ENCODE measurements at regions not wholly inside any gene's neighbourhood (a gene's known extent, or its start where the extent isn't known, plus 50 kb on each side); places are given as distances from the start of the nearest gene placed in this dataset.
"Not testable (repeated sequence)": the region's sequence is repeated elsewhere in the genome, so short reads cannot be mapped to it uniquely, and the experiment has no call there.

DNA sequence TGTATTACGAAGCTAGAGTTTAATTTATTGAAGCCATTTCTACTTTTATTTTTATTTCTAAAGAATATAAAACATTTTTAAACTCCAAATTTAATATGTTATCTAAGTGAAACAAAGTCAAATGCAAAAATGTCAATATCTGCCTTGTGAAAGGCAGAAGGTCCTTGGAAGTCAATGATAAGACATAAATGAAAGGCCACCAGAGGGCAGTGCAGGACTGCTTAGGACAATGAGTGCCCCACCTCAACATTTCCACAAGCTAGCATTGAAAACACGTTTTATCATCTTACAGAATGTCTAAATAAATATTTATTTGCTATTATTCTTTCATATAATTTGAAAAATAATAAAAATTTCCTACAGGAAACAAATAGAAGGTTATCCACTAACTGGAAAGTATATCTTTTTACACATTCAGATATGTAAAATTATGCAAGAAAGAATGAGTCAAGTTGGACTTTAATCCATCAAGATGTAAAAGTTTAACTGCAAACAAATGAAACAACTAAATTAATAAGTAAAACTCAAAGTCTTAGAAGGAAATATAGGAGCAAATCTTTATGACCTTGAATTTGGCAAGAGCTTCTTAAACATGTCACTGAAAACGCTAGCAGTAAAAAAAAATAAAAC lies 140.1 kb upstream of the FMN2 start:
- DNase-seq = peak; percentile 10

DNA sequence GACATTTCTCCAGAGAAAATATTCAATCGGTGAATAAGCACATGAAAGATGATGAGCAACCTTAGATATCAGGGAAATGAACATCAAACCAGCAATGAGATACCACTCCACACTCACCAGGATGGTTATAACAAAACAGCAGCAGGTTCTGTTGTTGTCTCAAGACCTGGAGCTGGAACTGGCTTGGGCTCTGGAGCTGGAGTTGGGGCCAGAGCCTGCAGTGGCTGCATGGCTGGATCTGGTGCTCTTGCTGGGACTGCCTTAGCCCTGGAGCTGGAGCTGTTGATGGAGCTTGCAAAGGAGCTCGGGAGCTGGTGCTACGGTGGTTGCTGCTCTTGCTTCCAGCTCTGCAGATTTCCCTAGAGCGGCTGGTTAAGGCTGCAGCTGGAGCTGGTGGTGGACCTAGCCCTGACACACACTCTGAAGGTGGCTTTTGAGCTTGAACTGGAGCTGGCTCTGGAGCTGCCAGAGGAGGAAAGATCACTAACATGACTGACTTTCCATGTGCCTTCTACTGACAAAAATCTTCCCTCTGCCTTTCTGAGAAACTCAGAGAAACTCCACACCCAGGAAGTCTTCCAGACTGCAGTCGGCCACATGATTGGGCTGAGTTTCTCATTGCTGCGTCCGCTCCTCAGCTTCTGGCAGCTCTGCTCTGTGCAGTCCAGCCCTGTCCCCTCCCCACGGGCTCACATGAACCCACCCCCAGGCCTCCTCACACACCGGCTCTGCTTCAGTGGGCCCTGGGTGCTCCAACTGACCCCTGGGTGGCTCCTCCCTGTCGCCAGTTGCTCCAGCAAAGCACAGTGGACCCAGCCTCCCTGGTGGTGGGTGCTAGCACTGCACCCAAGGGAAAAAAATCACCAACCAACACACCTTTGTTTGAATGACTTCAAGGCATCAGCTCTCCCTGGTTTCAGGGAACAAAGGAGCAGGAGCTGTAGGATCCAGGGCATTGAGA lies 139.1 kb upstream of the FMN2 start:
- DNase-seq = no peak

DNA sequence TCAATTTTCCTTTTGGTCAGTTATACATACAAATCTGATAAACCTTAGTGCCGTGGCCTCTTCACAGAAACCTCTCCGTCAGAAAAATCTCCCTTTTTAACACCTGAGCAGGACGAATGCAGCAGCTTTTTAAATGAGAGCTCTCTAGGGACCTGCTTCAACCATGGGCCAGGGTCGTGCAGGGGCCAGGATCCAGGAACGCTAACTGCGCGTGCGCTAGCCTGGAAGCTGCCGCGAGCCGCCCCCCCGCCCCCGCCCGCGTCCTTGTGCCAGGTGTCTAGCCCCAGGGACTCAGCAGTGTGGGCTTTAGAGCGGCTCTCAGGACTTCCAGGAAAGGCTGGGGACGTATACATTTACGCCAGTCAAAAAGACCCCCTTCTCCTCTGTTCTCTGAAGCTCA lies 136.8 kb upstream of the FMN2 start:
- no peak for DNase-seq

DNA sequence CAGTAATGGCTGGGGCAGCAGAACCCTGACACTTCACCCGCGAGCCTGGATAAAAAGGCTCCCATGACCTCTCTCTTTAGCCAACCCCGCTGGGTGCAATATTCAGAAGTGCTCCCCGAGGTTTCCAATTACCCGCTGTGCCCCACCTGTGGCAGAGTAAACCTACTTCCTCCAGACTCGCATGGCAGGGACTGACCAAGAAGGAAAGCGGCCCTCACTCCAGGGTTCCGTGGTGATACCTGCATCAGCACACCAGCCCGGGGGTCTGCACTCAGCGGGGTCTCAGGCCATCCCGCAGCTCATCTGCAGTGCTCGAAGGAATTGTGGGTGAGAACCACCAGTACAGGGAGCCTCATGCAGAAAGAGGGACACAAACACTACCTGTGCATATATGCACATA lies 136.3 kb upstream of the FMN2 start:
- DNase-seq = no peak

DNA sequence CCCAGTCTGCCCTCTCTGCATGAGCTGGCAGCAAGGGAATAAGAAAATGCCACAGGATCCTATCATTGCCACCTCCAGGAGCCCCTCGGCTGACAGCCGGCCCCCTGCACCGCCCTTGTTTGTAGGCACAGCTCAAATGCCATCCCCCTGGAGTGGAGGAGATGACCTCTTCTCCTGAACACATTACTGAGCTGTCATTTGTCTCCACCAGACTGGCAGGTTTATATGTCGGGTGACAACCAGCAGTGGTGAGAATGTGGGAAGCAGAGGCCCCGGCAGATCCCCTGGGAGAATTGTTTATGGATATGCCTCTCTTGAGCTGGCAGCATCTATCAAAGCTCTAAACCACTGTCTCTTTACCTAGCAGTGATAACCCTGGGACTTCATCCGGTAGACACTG lies 135.4 kb upstream of the FMN2 start:
- no peak for DNase-seq

DNA sequence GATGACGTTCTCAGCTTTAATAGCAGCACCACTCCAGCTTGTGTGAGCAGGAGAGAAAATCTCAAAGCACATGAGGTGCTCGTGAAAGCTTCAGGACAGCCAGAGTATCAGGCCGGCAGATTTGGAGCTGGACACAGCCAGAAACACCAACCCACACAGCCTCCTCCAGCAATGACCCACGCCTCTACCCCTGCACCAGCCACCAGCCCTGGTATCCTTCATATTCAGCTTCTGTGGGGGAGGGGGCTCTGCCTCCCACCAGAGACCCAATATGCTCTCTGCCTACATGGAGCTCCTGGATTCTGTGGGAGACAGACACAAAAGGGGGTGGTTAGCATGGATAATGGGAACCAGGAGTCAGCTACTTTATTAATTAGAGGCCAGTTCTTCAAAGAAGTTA lies 133.6 kb upstream of the FMN2 start:
- no peak for DNase-seq

DNA sequence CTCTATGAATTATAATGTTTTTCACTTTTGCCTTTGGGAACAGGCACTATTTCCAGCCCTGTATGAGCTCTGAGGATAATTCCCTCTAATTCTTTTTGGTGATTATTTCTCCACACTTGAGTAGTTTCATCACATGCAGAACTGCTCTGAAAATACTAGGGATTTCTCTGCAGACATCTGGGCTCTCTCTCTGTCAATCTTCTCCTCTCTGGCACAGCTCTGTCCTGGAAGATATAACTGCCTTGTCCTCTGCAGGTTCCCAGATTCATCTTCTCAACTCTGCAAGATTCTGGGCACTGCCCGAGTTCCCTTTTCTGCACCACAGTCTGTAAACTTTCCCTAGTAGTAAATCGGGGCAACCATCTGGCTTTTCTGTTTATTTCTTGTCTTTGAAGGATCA lies 131.3 kb upstream of the FMN2 start:
- DNase-seq = no peak

DNA sequence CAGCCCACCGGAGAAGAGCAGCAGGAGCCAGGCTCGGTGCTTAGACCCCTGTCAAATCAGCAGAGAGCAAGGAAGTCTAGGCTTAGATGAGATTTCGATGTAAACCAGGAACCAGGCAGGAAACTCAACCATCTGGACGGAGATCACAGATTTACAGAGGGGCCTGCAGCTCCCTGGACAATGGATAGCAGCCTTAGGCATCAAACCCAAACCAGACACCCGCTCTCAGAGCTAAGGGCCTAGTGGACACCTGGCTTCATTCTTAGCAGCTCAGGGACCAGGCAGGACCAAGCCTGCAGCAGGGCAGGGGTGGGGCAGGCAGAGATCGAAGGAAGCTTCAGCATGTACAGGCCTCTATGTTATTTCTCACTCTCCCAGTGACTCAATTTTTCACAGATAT lies 127.8 kb upstream of the FMN2 start:
- no peak for DNase-seq

DNA sequence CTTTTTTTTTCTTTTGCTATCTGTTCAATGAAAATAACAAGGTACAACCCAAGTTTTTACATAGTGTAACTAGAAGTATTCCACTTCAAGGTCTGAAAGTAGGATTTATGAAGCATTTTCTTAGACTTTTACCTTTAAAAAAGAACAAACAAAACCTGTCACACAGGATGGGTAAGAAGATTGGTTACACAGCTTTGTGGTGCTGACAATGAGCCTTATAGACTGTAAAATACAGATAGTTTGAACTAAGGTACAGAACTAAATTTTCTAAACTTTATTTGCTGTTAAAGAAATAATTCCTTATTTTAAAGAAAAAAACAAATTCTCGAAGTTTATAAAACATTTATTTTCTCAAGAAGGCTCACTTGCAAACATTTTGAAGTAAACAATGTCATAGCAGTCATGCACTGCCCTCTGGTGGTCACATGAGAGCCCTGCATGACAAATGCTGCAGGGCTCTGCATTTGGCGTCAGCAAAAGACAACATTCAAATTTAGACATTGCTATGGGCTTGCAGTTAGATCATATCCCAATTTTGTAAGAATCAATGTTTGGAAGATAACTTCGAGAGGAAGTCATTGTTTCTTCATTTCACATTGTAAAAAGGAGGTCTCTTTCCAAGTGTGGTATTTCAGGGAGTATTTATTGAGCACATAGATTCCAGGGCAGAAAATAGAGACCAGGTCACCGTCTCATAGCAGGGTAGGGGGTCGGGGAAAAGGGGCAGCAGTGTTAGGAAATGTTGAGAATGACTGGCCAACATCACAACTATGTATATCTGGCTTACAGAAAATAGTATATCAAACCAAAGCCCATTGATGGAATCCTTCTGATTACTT lies 115.3 kb upstream of the FMN2 start:
- DNase-seq = peak; percentile 13

DNA sequence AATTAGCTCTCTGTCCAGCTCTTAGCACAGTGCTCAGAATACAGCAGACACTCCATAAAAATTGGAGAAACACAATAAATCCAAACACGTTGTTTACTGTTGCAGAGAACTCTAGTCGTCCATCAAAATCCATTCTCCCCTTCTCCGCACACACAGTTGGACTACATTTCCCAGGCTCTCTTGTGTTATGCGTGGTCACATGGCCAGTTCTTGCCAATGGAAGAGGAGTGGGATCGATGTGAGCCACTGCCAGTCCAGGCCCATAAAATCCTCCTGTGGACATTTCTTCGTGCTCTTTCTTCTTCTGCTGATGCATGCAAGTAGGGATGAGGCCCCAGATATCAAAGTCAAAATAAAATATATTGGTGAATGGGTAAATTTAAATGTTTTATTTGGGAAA lies 114.3 kb upstream of the FMN2 start:
- DNase-seq = no peak

DNA sequence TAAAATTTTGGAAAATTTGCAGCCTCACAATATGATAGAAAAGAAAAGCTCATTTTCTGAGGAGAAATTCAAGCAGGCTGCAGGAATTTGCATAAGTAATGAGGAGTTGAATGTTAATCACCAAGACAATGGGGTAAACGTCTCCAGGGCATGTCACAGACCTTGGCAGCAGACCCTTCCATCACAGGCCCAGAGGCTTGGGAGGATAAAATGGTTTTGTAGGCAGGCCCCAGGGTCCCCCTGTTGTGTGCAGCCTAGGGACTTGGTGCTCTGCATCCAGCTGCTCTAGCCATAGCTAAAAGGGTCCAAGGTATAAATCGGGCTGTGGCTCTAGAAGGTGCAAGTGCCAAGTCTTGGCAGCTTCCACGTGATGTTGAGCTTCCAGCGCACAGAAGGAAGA lies 112.2 kb upstream of the FMN2 start:
- DNase-seq = no peak

DNA sequence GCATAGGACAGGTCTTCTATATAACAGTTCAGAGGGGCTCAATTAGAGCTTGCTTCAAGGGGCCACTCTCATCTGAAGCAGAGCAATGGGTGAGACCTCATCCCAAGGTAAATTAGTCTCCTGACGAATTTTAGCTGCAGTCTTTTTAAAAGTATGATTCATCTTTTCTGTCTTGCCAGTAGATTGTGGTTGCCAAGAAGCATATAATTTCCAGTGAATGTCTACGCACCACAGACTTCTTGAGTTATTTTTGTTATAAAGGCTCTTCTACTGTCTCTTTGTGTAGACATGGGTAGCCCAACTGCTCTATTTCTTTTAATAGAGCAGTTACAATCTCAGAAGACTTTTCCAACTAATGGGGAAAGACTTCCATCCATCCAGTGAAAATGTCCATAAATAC lies 108.9 kb upstream of the FMN2 start:
- DNase-seq = no peak

DNA sequence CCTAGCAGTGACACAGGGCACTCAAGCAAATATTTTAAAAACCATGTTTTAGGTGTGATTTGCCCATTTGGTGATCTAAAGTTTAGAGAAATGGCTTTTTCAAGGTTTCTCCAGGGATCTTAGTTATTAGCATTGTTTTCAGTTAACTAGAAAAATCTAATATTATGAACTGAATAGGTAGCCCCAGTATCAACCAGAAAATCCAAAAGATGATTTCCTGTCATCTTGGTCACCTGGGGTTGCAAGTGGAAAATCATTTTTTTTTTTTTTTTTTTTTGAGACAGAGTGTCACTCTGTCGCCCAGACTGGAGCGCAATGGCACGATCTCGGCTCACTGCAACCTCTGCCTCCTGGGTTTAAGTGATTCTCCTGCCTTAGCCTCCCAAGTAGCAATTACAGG lies 106.6 kb upstream of the FMN2 start:
- DNase-seq = no peak

DNA sequence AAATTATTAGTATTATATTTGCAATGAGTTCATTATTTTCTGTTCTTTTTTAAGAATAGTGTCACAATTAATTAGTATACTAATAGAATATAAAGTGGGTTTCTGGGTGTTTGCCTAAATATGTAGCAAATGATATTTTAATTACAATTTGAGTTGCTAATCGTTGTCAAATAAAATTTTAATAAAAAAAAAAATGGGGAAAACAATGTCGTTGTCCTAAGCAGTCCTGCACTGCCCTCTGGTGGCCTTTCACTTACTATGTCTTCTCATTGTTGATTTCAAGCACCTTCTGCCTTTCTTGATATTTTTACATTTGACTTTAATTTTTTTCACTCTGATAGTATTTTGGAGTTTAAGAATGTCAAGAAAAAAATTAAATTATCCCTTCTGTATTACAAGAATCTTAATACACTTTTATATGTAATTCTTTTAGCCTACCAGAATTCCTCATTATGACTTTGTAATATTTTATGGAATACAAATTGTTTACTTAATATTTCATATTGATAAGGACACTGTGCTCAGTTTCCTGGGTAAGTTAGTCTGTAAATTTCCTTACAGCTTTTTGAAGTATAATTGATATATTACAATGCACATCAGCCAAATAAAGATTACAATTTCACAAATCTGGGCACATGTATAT lies 104.5 kb upstream of the FMN2 start:
- DNase-seq = no peak

DNA sequence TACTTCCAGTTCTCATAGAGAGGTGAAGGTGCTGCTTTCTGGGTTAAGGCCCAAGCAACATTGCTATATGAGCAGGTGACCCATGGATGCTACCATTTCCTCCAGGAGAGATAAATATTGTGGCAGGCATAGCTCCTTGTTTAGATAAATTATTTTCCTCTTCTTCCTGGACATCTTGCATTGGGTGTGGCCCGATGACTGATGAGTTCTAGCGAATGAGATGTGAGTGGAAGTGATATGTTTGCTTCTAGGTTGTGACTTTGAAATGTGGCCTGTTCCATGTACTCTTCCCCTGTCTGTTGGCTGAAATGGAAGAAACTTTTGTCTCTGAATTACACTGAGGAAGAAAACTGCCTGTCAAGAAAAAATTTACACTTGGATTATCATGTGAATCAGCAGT lies 101.7 kb upstream of the FMN2 start:
- DNase-seq = no peak

DNA sequence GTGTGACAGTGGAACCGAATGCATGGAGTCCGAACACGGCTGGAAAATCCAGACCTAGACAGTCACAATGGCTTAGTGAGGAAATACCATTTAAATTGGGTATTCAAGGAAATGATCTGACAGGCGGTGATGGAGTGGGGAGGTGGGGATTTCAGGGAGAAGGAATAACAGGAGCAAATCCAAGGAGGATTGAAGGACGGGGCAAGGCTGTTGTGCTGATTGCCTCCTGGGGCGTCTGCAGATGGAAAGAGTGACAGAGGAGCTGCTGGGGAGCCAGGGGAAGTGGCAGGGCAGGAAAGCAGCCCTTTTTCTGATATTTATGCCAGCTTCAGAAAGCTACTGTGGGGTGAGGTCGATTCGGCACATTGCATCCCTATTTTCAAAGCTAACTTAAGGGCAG lies 99.1 kb upstream of the FMN2 start:
- DNase-seq = not testable (repeated sequence)

DNA sequence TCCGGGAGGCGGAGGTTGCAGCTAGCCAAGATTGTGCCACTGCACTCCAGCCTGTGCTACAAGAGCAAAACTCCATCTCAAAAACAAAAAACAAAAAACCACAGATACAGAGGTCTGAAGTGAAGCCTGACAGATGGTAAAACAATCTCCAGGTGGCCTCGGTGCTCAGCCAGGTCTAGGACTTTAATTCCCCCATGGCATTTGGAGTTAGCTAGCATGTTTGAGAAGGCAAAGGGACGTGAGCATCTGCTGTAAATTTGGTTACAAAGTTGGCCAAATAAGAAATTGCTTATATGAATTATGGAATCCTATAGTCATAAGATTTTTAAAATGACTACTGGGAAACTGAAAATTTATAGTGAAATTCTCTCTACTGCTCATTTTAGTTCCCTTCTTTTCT lies 98.3 kb upstream of the FMN2 start:
- no peak for DNase-seq

DNA sequence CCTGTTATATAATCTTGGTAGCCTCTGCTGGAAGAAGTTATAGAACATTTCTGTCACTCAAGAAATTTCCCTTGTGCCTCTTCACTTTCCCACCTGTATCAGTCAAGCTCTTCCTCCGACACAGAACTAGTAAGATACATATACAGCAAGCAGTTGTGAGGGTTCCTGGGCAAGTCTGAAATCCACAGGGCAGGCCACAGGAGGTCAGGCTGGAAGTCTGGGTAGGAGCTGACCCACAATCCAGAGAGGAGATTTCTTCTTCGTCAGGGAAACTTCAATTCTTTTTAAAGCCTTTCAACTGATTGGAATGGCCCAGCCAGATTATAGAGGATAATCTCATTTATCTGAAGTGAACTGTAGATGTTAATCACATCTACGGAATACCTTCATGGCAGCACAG lies 96.4 kb upstream of the FMN2 start:
- DNase-seq = no peak

DNA sequence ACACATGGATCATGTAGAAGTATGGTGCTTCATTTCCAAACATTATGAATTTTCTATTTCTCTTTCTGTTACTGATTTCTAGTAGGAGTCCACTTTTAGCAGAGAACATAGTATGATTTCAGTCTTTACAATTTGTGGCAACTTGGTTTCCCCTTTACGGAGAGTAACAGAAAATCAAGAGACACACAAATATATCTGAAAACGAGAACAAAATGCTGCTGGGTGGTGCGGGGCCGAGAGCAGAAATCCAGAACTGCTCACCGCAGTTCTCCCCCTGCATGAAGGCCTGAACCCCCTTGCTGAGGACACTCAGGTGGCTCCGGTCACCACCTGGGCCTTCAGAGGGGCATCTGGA lies 94.5 kb upstream of the FMN2 start:
- DNase-seq = no peak

DNA sequence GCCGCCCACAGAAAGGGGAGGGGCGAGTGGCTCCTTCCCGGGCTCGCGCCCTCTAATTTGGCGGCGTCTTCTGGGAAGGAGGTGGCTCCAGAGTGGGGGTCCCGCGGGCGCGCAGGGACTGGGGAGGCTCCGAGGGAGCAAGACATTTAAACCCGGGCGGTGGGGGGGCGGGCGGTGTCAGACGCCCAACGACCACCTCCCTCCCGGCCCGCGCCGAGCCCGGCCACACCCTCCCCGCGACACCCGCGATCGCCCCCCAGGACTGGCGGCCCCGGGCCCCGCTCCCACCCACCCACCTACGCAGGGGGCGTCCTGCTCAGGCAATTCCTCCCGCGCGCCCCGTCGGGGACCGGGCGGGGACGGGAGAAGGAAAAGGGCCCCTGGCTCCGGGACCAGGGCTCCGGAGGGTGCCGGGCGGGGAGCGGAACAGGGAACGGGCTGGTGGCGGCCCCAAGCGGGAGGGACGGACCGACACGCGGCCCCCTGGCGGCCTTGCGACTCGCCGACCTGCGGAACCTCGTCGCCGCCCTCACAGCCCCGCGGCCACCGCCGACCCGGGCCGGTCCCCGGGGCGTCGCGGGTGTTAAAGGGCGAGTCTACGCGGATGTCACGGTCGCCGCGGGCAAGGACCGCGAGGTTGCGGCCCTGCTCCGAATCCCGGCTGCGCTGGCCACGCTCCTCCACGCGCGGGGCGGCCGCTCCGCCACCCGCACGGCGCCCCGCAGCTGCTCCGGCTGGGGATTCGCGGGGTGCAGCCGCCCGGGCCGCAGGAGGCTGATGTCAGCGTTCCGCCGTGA lies 94.0 kb upstream of the FMN2 start:
- DNase-seq = no peak

DNA sequence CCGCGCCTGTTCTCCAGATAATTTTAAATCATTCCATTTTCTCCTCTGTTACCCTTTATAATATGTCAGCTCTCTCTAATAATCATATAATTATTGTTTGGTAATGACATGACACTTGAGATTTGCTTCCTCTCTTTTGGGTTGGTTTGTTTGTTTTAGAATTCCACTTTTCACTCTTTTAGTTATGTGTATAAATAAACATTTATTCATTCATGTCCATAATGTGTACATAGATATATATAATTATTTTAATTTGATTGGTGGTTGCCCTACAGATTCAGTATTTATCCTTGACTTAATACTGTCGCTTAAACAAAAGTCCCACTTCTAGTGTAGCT lies 93.4 kb upstream of the FMN2 start:
- DNase-seq = no peak

DNA sequence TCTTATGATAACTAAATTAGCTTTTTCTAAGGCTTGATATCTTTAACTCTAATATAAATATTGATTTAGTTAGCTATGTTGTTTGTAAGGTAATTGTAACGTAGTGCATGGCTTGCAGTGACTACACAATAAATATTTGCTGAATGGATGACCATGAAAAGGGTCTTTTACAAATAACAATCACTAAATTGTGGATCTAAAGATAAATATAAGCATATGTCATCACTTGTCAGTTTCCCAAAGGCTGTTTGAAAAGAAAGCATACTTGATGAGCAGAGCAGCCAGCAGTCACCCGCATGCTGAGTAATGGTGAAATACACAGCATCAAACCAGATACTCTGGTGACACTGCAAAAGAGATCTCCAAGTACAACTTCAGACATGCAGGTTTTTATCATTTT lies 92.5 kb upstream of the FMN2 start:
- DNase-seq = no peak

DNA sequence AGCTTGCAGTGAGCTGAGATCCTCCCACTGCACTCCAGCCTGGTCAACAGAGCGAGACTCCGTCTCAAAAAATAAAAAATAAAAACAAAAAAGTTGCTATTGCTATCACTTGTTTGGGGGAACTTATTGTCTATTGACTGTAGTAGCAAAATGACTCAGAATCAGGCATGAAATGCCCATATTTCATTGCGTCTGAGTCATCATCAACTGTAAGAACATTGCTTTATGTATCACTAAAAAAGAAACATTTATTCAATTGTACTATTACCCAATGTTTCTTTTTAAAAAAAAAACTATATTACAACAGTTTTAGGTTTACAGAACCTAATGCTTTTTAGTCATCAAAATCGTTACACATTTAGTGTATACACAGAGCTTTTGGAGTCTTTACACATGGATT lies 91.0 kb upstream of the FMN2 start:
- DNase-seq = no peak

All from activated T-cell treated with anti-CD3 and anti-CD28 coated beads for 4 hours (primary cell).